ENCODE measurements at regions not wholly inside any gene's neighbourhood (a gene's known extent, or its start where the extent isn't known, plus 50 kb on each side); places are given as distances from the start of the nearest gene placed in this dataset.

DNA sequence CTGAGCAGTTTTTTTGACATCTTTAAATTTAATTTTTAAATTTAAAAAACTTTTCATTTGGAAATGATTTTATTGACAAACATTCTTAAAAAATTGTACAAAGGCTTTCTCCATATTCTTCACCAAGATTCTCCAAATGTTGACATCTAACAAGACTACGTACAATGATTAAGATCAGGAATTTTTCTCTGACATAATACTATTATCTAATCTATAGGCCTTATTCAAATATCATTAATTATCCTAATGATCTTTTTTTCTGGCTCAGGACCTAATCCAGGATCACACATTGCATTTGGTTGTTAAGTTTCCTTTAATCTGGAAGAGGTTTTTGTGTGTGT lies 106.1 kb upstream of the OSMR start:
- Histone ChIP-seq H3K4me3 (ENCODE audit: low read depth, low read length, poor library complexity, severe bottlenecking) (no peak overlapping the region), H3K79me2 (ENCODE audit: insufficient read depth, low read length) (no peaks in the 10 kb centered on the region), H3F3A (ENCODE audit: insufficient read depth, low read length) (no peaks in the 10 kb centered on the region), H3K9me2 (ENCODE audit: low read depth, low read length) (no peaks in the 10 kb centered on the region), H3K9me3 (ENCODE audit: low read length) (no peaks in the 10 kb centered on the region), H2AFZ (ENCODE audit: low read length) (no peak overlapping the region), H3K36me3 (ENCODE audit: insufficient read depth, low read length) (no peaks in the 10 kb centered on the region), H3K9ac (ENCODE audit: low read length) (no peak overlapping the region), H4K20me1 (ENCODE audit: insufficient read depth, low read length) (no peaks in the 10 kb centered on the region), H3K4me2 (ENCODE audit: low read length) (no peak overlapping the region), H3K4me1 (ENCODE audit: insufficient read depth, low read length, severe bottlenecking) (no peaks in the 10 kb centered on the region), H3K27me3 (ENCODE audit: insufficient read depth, low read length) (no peaks in the 10 kb centered on the region), H3K27ac (ENCODE audit: low read depth, low read length, poor library complexity, severe bottlenecking) (no peak overlapping the region)
- no peak for TF ChIP-seq EZH2 (IDR thresholded peaks at IDR 0.05; ENCODE audit: borderline replicate concordance, low read length)
- TF ChIP-seq, protein P1, sequence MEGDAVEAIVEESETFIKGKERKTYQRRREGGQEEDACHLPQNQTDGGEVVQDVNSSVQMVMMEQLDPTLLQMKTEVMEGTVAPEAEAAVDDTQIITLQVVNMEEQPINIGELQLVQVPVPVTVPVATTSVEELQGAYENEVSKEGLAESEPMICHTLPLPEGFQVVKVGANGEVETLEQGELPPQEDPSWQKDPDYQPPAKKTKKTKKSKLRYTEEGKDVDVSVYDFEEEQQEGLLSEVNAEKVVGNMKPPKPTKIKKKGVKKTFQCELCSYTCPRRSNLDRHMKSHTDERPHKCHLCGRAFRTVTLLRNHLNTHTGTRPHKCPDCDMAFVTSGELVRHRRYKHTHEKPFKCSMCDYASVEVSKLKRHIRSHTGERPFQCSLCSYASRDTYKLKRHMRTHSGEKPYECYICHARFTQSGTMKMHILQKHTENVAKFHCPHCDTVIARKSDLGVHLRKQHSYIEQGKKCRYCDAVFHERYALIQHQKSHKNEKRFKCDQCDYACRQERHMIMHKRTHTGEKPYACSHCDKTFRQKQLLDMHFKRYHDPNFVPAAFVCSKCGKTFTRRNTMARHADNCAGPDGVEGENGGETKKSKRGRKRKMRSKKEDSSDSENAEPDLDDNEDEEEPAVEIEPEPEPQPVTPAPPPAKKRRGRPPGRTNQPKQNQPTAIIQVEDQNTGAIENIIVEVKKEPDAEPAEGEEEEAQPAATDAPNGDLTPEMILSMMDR (IDR thresholded peaks at IDR 0.05; ENCODE audit: low read length): no peak

DNA sequence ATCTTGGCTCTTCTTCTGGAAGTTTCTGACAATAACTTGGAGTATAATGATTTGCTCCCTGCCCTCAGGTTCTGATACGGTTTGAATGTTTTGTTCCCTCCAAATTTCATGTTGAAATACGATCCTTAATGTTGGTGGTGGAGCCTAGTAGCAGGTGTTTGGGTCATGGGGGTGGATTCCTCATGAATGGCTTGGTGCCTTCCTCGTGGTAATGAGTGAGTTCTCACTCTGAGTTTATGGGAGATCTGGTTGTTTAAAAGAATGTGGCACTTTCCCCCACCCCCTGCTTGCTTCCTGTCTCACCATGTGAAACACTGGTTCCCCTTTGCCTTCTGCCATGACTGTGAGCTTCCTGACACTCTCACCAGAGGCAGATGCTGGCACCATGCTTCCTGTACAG lies 103.0 kb upstream of the OSMR start:
- H3K4me3 ChIP-seq (ENCODE audit: low read depth, low read length, poor library complexity, severe bottlenecking): no peak overlapping the region
- H3K9me2 ChIP-seq (ENCODE audit: low read depth, low read length): no peaks in the 10 kb centered on the region
- H3K27ac ChIP-seq (ENCODE audit: low read depth, low read length, poor library complexity, severe bottlenecking): no peak overlapping the region
- H3K9me3 ChIP-seq (ENCODE audit: low read length): no peaks in the 10 kb centered on the region
- no peaks in the 10 kb centered on the region for H3K36me3 ChIP-seq (ENCODE audit: insufficient read depth, low read length)
- no peaks in the 10 kb centered on the region for H3F3A ChIP-seq (ENCODE audit: insufficient read depth, low read length)
- H3K27me3 ChIP-seq (ENCODE audit: insufficient read depth, low read length): no peaks in the 10 kb centered on the region
- no peaks in the 10 kb centered on the region for H3K79me2 ChIP-seq (ENCODE audit: insufficient read depth, low read length)
- H3K4me1 ChIP-seq (ENCODE audit: insufficient read depth, low read length, severe bottlenecking): no peaks in the 10 kb centered on the region
- no peak overlapping the region for H3K4me2 ChIP-seq (ENCODE audit: low read length)
- H2AFZ ChIP-seq (ENCODE audit: low read length): no peak overlapping the region
- H3K9ac ChIP-seq (ENCODE audit: low read length): no peak overlapping the region
- TF ChIP-seq, protein P1 (IDR thresholded peaks at IDR 0.05; ENCODE audit: low read length): no peak
- no peak for TF ChIP-seq EZH2 (IDR thresholded peaks at IDR 0.05; ENCODE audit: borderline replicate concordance, low read length)
- no peaks in the 10 kb centered on the region for H4K20me1 ChIP-seq (ENCODE audit: insufficient read depth, low read length)

DNA sequence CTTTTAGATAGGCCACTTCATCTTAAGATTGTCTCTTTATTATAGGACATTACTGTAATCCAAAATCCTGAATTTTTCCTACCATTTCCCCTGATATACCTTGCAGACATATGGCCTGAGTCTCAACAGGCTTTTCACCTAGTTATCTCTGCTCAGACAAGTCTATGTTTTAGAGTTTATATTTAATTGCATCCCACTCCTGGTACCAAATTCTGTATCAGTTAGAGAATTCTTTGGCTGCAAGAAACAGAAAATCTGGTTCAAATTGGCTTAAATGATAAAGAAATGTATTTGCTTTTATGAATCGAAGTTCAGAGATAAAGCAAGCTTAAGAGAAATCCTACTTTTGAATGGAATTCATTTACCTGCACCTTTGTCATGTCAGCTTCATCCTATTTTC lies 102.2 kb upstream of the OSMR start:
- no peaks in the 10 kb centered on the region for H3K9me3 ChIP-seq (ENCODE audit: low read length)
- H2AFZ ChIP-seq (ENCODE audit: low read length): no peak overlapping the region
- no peak for TF ChIP-seq EZH2 (IDR thresholded peaks at IDR 0.05; ENCODE audit: borderline replicate concordance, low read length)
- TF ChIP-seq, protein P1 (IDR thresholded peaks at IDR 0.05; ENCODE audit: low read length): no peak
- H3K79me2 ChIP-seq (ENCODE audit: insufficient read depth, low read length): no peaks in the 10 kb centered on the region
- H3K9me2 ChIP-seq (ENCODE audit: low read depth, low read length): no peaks in the 10 kb centered on the region
- no peaks in the 10 kb centered on the region for H3F3A ChIP-seq (ENCODE audit: insufficient read depth, low read length)
- H3K4me2 ChIP-seq (ENCODE audit: low read length): no peak overlapping the region
- no peaks in the 10 kb centered on the region for H4K20me1 ChIP-seq (ENCODE audit: insufficient read depth, low read length)
- H3K9ac ChIP-seq (ENCODE audit: low read length): no peak overlapping the region
- H3K4me1 ChIP-seq (ENCODE audit: insufficient read depth, low read length, severe bottlenecking): no peaks in the 10 kb centered on the region
- H3K27me3 ChIP-seq (ENCODE audit: insufficient read depth, low read length): no peaks in the 10 kb centered on the region
- no peak overlapping the region for H3K4me3 ChIP-seq (ENCODE audit: low read depth, low read length, poor library complexity, severe bottlenecking)
- no peaks in the 10 kb centered on the region for H3K36me3 ChIP-seq (ENCODE audit: insufficient read depth, low read length)
- H3K27ac ChIP-seq (ENCODE audit: low read depth, low read length, poor library complexity, severe bottlenecking): no peak overlapping the region

Measured in OCI-LY1 (cell line).